NCI-H526 treated with DMSO at 0.1 percent for 48 hours (cell line): ENCODE measurements at regions not wholly inside any gene's neighbourhood (a gene's known extent, or its start where the extent isn't known, plus 50 kb on each side); places are given as distances from the start of the nearest gene placed in this dataset.

Source experiments
- DNase-seq: peaks from one replicate; lab custom pipeline; 2025; lab: John Stamatoyannopoulos, UW

DNA sequence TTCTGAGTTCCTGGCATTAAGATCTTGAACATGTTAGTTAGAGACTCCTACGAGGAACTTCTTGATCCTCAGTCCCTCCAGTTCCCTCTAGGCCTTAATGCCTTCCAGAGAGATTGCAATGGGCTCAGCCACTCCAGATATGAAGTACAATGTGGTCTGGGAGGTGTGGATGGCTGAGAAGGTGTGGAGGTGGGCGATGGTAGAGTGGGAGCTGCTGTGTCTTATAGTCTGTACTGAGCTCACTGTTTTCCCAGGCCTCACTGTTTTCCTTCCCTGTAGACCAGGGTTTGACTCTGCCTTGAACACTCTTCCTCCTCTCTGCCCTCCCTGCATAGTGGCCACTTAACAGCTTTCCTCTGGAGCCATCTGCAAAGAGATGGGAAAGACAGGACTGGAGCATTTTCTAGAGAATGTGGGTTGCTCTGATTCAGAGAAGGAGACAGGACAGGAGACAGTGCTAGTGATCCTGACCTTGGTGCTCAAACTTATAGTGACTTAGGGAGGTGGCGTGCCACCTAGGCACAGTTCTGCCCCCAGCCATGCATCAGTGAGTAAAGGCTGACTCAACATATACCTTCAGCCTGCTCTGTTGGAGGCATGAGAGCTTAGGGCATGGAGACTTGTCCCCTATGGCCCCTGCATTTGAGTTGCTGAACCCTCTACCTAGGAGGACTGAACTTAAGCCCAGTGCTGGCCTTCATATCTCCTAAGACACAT, 129.7 kb downstream of the TDRD15 start:
- no peak for DNase-seq

DNA sequence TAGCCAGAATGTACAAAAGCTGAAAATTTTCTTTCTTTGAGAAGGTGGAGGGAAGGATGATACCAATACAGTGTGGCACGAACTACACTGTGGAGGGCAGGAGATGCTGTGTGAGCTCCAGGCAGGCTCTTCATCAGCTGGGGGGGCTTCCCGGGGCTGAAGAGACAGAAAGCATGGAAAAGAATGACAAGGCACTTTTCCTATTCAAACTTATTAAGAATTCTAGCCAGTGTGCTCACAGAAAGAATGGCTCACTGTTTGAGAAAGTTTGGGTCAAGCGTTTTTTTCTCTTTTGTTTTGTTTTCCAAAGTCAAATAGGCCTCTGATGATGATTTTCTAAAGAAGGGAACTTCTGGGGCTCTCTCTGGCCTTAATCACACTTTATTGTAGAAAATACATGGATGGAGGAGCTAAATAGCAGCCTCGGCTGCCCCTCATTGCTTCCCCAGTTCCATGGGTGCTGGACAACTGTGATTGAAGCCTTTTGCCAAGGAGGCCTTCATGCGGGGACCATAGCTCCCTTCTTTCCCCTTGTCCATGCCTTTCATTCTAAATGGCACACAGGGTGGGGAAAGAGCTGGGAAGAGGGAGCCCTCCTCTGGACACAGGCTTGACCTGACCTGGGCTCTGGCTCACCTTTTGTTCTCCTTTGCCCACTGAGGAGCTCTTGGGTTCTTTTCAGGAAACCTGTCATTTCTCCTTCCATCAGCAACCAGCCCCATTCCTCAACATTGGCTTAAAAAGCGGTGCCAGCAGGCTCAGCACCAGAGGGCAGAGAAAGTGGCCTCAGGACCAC, 130.6 kb downstream of the TDRD15 start:
- no peak for DNase-seq

DNA sequence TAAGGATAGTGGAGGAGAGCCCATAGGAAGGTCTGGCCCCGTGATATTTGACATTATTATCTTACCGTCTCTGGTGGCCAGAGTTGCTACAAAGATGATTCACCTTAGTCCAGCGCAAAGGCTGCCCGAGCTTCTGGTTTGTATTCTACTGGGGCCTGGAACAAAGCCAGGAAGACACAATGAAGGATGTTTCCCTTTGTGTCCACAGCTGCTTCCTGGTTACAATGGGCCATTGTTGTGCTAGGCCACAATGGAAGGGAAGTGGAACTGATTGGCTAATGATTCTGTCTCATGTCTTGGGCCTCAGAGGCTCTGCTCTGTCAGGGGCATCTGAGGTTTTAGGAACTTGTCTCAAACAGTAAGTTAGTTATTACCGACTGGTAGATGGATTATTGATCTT, 132.2 kb downstream of the TDRD15 start:
- DNase-seq: no peak

DNA sequence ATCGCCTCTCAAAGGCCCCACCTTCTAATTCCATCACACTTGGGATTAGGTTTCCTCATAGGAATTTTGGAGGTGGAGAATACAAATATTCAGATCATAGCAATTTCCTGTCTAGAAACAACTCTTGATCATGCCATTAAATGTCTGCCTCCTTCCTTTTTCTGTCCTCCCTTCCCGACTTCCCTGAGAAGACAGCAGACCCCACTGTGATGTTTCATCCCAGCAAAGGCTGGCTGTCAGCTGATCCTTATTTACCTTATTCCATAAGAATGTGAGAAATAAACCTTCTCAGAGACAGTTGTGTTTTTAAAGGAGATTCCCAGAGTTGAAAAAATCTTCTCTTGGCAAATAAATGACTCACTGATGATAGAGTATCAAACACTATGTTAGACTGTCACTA, 133.9 kb downstream of the TDRD15 start:
- DNase-seq: no peak

DNA sequence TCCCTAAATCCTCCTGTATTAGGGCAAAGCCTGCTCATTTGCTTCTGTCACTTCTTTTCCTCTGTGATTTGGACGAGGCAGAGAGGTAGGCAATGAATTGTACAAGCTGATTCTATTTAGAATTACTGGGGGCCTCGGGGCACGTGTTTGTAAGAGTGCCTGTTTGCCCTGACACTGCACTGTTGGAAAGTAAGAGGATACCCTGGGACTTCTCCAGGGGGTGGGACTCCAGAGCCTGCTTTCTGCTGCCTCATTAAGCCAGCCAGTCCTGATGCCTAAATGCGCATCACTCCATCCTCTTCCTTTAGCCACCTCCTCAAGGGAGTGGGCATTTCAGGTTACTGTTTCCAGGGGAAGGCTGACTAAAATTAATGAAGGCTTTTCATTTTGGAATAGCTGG, 134.3 kb downstream of the TDRD15 start:
- DNase-seq: no peak

DNA sequence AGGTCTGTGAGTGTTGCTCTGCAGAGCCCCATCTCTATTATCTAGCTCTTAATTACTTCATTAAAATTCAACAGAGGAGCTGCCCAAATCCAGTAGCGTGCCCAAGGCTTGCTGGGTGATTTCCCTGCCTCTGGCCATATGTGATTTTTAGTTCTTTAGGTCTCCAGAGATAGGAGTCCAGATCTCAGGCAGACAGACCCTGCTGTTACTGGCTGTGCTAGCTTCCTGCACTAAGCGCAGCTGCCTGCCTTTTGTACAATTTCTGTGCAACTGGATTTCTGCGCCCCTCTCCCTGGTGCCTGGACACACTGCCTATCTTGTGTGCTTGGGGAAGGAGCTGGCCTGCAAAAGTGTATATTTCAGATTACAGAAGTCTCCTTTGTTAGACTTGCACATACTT, 136.5 kb downstream of the TDRD15 start:
- DNase-seq: no peak

DNA sequence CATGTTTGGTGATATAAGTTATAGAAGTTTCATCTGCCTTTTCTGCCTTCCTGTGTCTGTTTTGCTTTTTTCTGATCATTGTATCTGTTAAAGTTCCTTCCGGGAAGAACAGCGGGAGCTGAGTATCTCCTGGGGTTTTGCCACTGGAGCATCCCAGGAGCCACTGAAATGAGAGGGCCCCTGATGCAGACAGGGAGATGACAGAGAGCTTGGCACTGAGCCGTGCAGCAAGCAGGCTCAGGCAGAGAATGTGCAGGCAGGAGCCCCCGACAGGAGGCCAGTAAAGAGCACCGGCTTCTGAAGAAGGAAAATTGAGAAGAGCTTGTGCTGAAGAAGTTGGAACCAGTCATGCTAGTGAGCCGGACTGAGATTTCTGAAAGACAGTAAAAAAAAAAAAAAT, 137.8 kb downstream of the TDRD15 start:
- no peak for DNase-seq

DNA sequence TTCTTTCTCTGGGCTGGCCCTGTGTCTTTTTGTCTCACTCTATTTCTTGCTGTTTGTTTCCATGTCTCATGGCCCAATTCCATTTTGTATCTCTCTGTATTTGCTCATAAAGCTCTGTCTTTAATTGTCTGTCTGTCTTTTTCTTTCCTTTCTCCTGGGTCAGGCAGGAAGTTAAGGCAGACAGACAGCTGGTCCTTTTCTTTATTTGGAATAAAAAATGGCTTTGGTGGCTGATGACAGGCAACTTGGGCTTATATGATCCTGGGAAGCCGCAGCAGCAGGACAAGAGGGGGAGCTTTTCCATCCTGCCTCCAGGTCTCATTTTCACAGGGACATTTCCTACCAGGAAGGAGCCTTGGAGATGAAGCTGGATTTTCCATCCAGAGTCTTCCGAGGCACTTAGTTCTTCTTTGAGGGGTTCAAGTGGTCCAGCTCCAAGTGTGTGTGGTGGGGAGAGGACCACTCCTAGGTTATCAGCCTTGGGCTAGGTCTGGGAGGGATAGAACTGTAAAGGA, 138.7 kb downstream of the TDRD15 start:
- no peak for DNase-seq

DNA sequence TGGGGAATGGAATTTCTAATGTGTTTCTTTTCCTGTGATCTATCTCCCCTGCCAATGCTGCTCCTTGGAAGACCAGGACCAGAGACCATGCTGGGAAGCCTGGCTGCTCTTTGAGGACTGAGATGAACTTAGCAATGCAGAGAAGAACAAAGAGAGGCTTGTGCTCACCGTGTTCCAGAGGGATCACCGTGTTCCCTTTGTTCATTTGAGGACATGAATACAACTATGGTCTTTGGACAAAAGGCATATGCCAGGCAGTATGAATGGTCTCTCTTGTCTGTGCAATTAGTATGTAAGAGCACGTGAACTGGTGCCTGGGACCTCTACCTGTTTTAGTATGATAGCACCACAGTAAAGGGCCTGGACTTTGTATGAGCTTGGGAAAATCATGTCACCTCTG, 139.9 kb downstream of the TDRD15 start:
- no peak for DNase-seq

DNA sequence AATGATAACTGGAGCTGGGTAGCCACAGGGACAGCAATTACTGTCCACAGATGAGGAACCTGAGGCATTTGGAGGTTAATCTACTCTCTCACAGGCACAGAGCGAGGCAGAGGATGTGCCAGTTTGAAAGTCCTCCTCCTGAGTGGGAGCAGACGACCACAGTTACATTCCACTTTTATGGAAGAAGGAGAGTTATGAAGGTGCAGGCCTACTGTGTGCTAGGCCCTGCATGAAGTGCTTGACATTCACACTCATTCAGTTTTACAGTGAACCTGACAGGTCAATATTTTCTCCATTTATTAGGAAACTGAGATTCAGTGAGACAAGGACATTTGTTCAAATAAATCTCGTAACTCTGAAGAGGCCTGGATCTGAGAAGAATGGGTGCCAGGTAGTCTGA, 142.0 kb downstream of the TDRD15 start:
- no peak for DNase-seq

DNA sequence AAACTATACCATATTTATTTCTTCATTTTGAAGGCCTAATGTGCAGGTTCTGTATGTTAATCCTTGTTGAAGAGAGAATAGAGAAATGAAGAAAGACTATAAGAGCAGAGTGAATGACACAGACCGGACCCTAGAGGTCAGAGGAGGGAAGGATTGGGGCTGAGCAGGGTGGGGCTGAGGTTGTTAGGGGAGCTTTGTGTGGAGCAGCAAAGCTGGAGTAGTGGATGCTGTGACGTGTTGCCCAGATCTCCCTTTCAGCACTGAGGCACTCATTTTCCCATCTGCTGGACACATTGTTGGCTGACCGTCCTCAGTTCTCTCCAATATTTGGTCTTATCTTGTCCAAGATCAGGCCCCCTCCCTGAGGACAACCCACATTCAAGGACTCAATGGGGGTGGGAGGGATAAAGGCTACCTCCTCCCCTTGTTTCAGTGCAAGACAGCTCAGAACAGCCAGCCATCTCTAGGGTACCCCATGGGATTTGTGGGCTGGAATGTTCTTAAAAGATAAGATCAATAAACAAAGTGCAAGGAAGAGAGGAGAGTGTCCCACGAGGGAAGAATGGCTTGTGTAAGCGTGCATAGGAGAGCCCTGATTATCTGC, 143.6 kb downstream of the TDRD15 start:
- DNase-seq: no peak

DNA sequence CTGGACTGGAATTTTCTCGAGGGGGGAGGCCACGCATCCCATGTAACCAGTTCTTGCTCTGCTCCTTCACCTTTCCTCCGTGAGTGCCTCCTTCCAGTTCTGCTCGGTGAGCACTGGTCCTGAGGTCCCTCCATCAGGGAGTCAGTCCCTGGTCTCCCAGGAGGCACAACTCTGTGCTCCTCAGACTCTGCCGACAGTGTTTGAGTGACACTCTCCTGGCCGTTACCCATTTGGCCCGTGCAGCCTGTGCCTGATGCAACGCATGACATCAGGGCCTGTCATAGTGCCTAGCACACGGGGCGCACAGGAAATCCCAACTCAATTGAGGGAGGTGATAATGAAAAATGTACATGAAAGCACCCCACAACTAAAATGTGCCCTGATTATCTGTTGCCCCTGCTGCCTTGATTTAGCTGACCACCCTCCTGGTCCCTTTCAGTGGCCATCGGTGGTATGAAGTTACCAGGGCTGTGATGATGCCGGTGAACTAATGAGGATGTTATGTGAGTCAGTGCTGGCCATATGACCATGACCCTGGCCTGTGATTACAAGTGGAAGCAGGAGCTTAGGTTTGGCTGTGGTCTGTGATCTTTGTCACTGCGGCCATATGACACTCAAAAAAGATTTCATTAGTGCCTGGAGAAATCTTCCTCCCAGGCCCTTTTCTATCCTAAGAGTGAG, 144.6 kb downstream of the TDRD15 start:
- no peak for DNase-seq

DNA sequence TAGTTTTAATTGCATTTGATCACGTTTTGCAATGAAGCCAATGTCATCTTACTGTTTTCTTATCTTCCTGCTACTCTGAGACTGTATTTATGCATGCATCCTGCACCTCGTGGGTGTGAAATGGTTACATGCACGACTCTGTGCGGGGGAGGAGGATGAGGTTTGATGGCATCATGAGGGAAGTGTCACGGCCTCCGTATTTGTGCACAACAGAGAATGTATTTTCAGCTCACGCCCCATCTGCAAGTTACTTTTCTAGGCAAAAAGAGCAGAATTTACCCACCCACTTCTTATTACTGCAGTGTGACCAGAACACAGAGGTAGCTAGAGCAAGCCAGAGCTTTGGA, 145.1 kb downstream of the TDRD15 start:
- no peak for DNase-seq

DNA sequence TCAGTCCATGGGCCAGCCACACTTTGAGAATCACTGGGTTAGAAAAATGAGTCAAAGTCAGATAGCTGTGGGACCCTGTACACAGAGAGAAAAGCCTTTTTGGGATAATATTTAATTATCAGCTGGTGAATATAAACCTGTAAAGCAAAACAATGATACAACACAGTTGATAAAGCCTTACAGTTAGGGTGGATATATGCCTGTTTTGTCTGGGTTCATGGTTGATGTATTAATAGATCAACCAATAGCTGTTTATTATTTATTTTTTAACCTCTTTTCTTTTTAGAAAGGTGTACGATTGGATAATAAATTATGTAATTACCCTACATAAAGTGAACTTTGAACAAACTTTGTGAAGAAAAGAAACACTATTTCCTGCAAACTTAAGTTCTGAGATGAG, 145.6 kb downstream of the TDRD15 start:
- DNase-seq: no peak

DNA sequence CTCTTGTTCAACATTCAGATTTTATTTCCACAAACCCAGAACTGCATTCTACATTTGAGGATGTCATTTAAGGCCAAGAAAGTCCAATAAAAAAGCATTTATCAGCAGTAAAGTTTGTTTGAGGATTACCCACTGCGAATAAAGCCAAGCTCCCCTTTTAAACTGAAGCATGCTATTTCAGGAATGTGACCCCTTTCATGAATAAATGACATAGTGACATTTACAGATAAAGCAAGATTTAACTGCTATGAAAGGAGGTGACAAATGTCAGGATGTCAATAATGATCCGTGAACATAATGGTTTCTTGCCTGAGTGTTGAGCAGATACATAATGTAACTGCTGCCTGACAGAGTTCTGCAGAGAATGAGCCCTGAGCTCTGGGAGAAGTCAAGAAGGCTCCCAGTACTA, 146.3 kb downstream of the TDRD15 start:
- no peak for DNase-seq

DNA sequence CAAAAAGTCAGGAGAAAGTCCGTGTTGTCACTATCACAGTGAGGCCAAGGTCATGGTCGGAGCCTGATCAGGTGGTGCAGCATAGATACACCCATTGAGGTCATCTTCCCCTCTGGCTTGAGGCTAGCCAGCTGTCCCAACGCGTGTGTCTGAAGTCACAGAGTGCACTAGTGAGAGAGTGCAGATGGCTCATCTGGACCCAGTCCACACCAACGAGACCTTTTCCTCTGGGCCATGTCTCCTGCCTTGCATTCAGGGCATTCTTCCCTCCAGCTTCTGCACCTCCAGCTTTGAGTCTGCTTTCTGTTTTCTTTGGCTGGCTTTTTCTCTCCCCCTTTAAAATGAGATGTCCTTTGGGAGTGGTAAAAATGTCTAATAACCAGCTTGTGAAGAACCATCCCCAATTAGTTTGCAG, 146.9 kb downstream of the TDRD15 start:
- no peak for DNase-seq

DNA sequence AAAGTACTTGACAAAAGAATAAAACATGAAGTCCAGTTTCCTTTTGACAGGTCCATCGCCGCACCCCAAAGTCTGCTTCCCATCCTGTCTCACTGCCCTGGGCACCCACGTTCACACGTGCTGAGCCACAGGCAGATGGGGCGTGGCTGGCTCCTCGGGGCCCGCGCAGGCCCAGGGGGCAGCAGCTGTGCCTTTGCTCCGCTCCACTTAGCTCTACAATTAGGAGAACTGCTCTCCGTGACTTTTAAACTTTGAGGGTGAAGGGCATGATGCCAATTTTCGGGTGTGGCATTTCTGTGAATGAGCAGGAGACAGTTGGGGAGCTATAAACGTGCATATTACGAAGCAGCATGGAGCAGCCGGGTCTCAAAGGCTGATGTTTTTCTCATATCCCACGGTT, 152.4 kb downstream of the TDRD15 start:
- no peak for DNase-seq

DNA sequence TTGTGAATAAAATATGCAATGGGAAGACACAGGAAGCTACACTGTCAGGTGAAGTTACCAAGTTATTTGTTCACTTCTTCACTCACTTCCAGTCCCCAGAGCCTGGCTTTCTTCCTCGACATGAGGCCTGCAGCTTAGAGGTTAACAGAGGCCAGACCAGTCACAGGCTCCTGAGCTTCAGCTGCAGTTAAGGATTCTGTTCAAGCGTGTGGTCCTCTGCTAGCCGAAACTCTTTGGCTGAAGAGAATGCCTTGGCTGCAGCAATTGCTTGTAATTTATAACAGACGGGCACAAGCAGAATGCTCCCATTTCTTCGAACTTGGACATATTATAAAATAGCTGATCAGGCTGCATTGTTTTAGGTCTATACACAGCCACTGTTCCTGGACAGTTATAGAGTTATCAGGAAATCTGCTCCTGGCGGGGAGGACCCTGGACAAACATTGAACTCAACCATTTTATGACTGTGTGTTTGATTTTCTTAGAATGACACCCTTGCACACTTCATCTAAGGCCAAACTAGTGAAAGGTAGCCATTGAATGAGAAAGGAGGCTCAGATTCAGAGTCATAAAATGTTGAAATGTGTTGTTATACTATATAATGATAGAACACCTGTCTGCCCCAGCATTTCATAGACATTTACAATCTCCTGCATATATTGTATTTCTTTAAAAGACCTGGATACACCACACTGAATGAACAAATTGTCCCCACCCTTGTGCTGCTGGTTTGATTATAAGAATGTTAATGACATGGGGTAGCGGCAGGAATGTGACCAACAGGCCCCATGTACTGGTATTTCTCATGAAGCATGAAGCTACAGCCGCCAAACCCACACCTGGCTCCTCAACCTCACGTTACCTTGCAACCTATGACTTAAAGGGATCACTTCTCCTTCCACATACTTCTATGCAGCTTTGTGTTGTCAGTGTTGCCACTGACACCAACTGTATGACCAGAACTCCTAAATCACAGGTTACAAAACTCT, 153.6 kb downstream of the TDRD15 start:
- DNase-seq: no peak

DNA sequence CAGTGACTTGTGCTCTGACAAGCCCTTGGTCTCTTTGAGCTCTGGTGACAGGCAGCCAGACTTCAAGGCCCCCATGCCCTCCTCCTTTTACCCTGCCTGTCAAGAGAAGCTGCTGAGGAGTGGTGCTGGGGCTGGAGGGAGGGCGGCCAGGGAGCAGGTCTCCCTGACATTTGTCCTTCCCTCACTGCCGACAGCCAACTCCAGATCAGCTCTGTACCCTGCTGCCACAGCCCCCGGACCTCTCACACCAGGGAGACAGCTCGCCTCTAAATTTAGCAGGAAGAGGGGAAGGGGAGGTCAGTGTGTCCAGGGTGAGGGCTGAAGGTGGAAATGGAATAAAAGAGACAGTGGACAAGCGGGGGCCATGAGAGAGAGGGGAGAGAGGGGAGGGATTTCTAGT, 155.8 kb downstream of the TDRD15 start:
- no peak for DNase-seq

DNA sequence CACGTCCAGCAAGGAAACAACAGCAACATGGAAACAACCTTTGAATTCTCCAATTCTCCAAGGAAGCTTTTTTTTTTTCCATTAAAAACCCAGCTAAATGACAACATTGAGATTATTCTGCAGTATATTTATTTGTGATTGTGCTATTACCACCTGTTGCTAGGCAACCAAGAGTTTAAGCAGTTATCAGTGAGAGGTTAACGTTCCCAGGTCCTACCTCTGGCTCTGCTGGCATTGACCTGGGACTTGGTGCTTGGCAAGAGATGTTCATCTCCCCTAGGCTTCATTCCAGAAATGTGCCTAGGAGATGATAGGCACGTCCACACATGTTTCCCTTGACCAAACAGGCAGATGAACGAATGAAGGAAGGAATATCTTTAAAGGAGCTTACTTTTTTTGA, 157.0 kb downstream of the TDRD15 start:
- no peak for DNase-seq

DNA sequence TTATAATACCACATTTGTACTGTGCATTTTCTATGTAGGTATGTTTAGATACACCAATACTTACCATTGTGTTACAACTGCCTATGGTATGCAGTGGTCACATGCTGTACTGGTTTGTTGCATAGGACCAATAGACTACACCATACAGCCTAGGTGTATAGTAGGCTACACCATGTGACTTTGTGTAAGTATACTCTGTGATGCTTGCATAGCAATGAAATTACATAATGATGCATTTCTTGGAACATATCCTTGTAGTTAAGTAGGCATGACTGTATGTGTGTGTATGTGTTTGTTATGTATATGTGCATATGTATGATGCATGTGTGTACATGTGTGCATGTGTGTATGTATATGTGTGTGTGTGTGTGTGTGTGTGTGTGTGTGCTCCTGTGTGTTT, 157.6 kb downstream of the TDRD15 start:
- DNase-seq: no peak
